Neural progenitor cell (in vitro differentiated cells): ENCODE measurements at regions not wholly inside any gene's neighbourhood (a gene's known extent, or its start where the extent isn't known, plus 50 kb on each side); places are given as distances from the start of the nearest gene placed in this dataset.

Source experiments
- EZH2 ChIP-seq: fragments of 200-600 bp; sonication (generic); IDR thresholded peaks from 2 replicates; pipeline ENCODE4 v1.6.1; 2017; ENCODE audit warnings: antibody characterized with exemption, mild to moderate bottlenecking, moderate library complexity
- EZH2phosphoT487 ChIP-seq: fragments of 200-600 bp; sonication (generic); IDR thresholded peaks from 2 replicates; pipeline ENCODE4 v1.6.1; 2017; ENCODE audit warnings: antibody characterized with exemption

DNA sequence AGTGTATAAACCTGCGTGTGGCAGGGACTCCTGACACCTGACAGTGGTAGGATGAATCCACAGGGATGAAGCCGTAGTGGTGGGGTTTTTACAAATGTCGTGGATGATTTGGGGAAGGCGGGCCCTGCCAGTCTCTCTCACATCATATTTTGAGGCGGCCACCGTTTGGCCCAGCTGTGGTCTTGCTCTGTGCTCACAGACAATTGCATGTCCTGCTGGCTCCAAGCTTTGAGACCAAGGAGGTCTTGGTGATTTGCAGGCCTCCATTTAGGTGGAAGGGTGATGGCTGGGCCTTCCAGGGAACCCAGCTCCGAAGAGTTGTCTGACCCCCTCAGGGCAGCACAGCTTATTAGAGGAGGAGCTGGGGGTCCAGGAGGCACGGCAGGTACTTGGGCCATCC is 151.1 kb upstream of the SHH start:
- TF ChIP-seq EZH2 (no peak), EZH2phosphoT487 (no peak)
